ACHN (cell line): ENCODE measurements at regions not wholly inside any gene's neighbourhood (a gene's known extent, or its start where the extent isn't known, plus 50 kb on each side); places are given as distances from the start of the nearest gene placed in this dataset.
"Not testable (repeated sequence)": the region's sequence is repeated elsewhere in the genome, so short reads cannot be mapped to it uniquely, and the experiment has no call there.

Source experiments
- DNase-seq: peaks from one replicate; pipeline ENCODE4 v3.0.0-alpha.2; 2015
- in situ Hi-C: cut with HindIII; loops from 2 replicates; pipeline ENCODE4 v1.10.0; 2017; ENCODE audit warnings: low sequenced_read_pairs, low pct_ligation_motif_present, low pct_unique_long_range_greater_than_20kb

DNA sequence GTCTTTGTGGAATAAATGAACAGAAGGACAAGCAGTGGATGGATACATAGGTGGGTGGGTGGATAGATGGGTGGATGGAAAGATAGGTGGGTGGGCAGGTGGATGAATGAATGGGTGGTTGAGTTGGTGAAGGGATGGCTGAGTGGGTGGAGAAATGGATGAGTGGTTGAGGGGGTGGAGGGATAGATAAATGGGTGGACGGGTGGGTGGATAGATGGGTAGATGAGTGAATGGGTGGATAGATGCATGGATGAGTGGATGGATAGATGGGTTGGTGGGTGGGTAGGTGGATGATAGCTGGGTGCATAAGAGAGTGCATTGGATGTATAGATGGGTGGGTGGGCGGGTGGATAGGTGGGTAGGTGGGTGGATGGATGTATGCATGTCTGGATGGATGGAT, 63.5 kb downstream of the UNC93B1 start:
- in situ Hi-C loops, DNase-seq: not testable (repeated sequence)

GRCh38 chr11:67938964-67939363, 64.9 kb downstream of the UNC93B1 start:
- not testable (repeated sequence) for DNase-seq

DNA sequence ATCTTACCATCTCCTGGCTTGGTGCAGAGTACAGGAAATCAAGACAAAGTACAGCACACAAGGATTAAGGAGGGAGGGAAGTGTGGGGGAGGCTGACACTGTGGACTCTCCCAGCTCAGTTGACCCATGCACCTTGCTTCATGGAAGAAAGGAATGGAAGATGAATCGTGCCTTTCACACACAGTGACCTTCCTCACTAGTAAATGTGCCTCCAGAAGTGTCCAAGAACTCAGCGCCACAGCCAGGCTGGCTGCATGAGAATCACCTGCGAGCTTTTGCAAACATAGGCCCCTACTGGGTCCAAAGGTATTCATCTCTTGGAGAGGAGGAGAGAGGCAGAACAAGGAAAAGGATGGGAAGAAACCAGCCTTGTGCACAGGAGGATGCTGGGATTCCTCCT, 65.5 kb downstream of the UNC93B1 start:
- in situ Hi-C loops, result not testable (repeated sequence)

More at GRCh38 chr11:67938964-67939363, 64.9 kb downstream of the UNC93B1 start:
- in situ Hi-C loops, result not testable (repeated sequence)

DNA sequence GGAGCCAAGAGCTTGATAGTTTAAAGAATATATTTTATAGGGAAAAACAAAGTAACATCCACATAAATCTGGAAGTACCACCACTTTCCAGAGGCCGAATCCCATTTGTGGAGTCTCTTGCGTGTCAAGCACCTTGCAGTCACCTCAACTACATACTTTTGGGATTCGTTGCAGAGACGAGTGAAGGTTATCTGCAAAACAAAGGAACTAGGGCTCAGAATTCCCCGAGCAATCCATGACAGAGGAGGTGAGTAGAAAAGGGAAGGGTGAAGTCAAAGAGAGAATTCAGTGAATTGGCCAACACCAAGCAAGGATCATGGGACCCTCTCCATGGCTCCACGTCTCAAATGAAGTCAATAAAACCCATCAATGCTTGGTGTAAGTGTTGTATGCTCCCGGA, 80.3 kb downstream of the UNC93B1 start:
- in situ Hi-C loops, DNase-seq: not testable (repeated sequence)

More for the DNA sequence above, 65.5 kb downstream of the UNC93B1 start:
- DNase-seq, result not testable (repeated sequence)

DNA sequence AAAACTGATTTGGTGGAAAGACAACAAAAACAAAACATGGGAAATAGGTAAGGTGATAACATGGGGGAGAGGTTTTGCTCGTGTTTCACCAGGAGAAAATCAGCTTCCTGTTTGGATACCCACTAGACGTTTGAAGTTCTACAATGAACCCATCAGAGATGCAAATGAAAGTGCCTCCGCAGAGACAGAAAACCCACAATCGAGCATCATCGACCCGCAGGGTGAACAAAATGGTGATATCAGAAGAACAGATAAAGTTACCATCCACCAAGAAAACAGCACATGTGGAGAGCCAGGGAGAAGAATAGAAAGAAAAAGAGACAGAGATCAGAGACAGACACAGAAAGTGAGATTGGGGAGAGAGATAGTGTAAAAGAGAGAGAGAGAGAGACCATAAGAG, 83.4 kb downstream of the UNC93B1 start:
- in situ Hi-C loops, DNase-seq: not testable (repeated sequence)

GRCh38 chr11:67912184-67912583, 91.7 kb downstream of the UNC93B1 start:
- in situ Hi-C loops, DNase-seq: not testable (repeated sequence)

DNA sequence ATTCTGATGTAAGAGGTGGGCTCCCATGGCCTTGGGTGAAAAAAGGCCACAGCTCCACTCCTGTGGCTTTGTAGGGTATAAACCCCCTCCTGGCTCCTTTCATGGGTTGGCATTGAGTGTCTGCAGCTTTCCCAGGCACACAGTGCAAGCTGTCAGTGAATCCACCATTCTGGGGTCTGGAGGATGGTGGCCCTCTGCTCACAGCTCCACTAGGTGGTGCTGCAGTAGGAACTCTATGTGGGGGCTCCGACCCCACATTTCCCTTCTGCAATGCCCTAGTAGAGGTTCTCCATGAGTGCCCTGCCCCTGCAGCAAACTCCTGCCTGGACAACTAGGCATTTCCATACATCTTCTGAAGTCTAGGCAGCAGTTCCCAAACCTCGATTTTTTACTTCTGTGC, 92.7 kb downstream of the UNC93B1 start:
- DNase-seq, in situ Hi-C loops: not testable (repeated sequence)

DNA sequence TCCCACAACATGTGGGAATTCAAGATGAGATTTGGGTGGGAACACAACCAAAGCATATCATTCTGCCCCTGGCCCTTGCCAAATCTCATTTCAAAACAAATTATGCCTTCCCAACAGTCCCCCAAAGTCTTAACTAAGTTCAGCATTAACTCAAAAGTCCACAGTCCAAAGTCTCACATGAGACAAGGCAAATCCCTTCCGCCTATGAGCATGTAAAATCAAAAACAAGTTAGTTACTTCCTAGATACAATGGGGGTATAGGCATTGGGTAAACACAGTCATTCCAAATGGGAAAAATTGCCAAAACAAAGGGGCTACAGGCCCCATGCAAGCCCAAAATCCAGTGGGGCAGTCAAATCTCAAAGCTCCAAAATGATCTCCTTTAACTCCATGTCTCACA, 93.1 kb downstream of the UNC93B1 start:
- in situ Hi-C loops, result not testable (repeated sequence)

GRCh38 chr11:67906969-67907368, 96.9 kb downstream of the UNC93B1 start:
- in situ Hi-C loops, result not testable (repeated sequence)

More for the DNA sequence above, 93.1 kb downstream of the UNC93B1 start:
- not testable (repeated sequence) for DNase-seq

DNA sequence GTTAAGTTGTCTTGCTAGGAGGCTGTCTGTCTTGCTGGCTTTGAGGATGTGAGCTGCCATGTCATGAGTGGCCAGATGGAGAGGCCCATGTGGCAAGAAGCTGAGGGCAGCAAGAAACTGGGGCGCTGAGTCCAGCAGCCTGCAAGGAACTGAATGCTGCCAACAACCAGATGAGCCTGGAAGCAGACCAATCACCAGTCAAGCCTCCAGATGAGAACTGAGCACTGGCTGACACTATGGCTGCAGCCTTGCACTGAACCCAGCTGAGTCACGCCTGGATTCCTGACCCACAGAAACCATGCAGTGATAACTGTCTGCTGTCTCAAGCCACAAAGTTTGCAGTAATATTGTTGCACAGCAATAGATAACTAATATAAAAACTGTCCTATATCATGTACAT, 104.4 kb downstream of the UNC93B1 start:
- in situ Hi-C loops, DNase-seq: not testable (repeated sequence)

More at GRCh38 chr11:67906969-67907368, 96.9 kb downstream of the UNC93B1 start:
- DNase-seq, result not testable (repeated sequence)

- in situ Hi-C loops, DNase-seq: not testable (repeated sequence)
These were observed 110.4 kb downstream of the UNC93B1 start for GRCh38 chr11:67893487-67893886.

DNA sequence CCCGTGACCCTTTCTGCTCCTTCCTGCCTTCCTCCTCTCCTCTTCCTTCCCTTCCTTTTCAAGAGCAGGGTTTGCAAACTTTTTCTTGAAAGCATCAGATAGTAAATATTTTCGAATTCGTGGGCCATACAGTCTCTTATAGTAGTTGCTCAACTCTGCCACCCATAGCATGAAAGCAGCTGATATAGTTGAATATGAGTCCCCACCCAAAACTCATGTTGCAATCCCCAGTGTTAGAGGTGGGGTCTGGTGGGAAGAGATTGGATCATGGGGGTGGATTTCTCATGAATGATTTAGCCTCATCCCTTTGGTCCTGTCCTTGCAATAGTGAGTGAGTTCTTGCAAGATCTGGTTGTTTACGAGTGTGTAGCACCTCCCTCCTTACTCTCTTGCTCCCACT, 114.3 kb downstream of the UNC93B1 start:
- DNase-seq, in situ Hi-C loops: not testable (repeated sequence)

- DNase-seq, in situ Hi-C loops: not testable (repeated sequence)
These were observed 115.8 kb downstream of the UNC93B1 start for GRCh38 chr11:67888056-67888455.

DNA sequence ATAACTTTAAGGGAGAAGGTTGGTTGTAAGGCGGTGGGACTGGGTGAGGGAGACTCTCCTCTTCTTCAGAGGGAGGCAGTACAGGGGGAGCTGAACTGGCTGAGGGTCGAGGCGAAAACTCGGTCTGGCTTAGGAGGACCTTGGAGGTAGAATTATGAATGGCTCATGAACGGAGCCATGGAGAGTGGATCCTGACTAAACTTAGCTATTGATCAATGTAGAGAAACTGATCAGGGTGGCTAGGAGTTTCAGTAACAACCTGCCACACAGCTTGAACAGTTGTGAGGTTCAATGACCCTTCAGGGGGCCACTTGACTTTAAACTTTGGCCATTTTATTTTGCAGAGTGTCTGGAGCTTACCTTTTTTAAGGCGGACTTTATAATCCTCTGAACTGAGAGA, 117.2 kb downstream of the UNC93B1 start:
- in situ Hi-C loops, DNase-seq: not testable (repeated sequence)

DNA sequence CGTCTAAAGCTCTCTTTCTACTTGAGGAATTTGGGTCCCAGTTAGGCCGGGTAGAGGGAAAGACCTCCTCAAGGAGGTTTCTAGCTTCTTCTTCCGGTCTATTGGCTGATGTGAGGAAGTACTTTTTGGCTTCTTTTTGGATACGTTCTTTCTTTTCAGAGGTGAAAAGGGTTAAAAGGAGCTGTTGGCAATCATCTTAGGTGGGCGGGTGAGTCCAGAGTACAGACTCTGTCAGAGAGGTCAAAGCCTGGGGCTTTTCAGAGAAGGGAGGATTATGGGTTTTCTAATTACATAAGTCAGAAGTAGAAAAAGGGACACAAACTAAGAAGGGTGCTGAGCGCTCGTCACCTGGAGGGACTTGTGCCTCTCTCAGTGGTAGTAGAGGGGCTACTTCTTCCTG, 117.7 kb downstream of the UNC93B1 start:
- in situ Hi-C loops, result not testable (repeated sequence)

DNA sequence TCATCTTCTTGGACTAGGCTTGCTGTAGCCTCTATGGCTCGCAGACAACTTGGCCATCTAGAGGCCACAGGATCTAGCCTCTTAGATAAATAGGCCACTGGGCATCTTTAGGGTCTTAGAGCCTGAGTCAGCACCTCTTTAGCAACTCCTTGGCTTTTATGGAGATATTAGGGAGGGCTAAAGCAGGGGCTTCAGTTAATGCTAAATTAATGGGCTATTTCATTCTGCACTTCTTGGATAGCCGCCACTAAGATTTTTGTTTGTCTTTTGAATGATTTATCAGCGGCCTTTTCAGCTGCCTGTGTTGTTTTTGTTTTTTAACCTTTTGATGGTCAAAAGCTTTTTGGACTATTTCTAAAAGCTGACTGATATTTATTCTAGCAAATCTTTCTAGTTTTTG, 118.3 kb downstream of the UNC93B1 start:
- in situ Hi-C loops, DNase-seq: not testable (repeated sequence)

More for the DNA sequence above, 117.7 kb downstream of the UNC93B1 start:
- not testable (repeated sequence) for DNase-seq

GRCh38 chr11:67884761-67885558, 118.9 kb downstream of the UNC93B1 start:
- in situ Hi-C loops, DNase-seq: not testable (repeated sequence)

GRCh38 chr11:67884073-67884757, 119.7 kb downstream of the UNC93B1 start:
- in situ Hi-C loops, result not testable (repeated sequence)

GRCh38 chr11:67882304-67882703, 121.6 kb downstream of the UNC93B1 start:
- in situ Hi-C loops, result not testable (repeated sequence)

More at GRCh38 chr11:67884073-67884757, 119.7 kb downstream of the UNC93B1 start:
- DNase-seq, result not testable (repeated sequence)

More at GRCh38 chr11:67882304-67882703, 121.6 kb downstream of the UNC93B1 start:
- DNase-seq, result not testable (repeated sequence)
